ENCODE measurements at regions not wholly inside any gene's neighbourhood (a gene's known extent, or its start where the extent isn't known, plus 50 kb on each side); places are given as distances from the start of the nearest gene placed in this dataset.

DNA sequence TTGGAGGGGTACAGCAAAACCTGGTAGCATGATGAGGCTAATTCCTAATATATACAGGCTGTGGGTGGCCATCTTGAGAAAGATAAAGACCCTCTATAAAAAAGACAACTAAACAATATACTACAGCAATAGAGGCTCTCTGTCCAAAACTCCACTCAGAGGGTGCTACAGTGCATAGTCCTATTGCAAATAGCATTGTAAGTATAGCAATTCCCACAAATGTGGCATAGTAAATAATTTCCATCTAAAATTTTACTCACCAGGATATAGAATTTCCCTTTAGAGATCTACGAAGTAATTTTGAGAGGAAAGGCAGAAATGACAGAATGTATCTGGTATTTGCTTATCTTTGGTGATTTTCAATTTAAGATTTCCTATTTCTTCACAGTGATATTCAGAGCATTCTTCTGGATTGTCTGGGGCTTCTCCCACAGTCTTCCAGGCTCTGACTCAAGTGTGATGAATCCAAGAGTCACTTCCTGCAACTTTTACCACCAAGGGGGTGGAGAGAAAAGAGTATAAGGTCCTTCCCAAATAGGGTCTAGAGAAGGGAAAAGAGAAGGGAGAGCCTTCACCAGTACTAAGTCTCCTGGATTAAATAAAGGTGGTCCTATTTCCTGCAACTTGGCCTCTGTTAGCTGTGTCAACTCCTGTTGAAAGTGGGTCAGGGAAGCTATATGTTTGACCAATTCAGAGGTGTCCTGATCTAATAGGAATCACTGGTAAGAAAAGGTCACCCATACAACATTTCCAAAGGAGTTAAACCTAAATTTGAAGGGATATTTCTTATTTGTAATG lies 1054.7 kb upstream of the CNTN5 start:
- Histone ChIP-seq H3K36me3 (ENCODE audit: control insufficient read depth, insufficient read depth, low read length) (no peaks in the 10 kb centered on the region), H4K8ac (ENCODE audit: low read depth in 2 of 2, low read length in 2 of 2) (peak overlapping the region; percentile 89 to 99), H2AK5ac (ENCODE audit: low read depth, low read length) (peak overlapping the region; percentile 93; the same call in 1 of the 2 replicates), H3K14ac (replicated peaks; ENCODE audit: low read depth, low read length) (peak overlapping the region; percentile 99), H4K5ac (ENCODE audit: low read depth, low read length) (peak overlapping the region; percentile 88), H3K4me1 (ENCODE audit: control insufficient read depth, insufficient read depth, low read length) (peaks cover 17% of the 10 kb centered on the region), H3K27ac (ENCODE audit: insufficient read depth, low read length) (peak overlapping the region; percentile 76), H3K4me3 (ENCODE audit: insufficient read depth, low read depth, low read length) (no peak overlapping the region), H3K9me1 (ENCODE audit: insufficient read depth, low read length) (peaks cover 3% of the 10 kb centered on the region; the same call in 1 of the 2 replicates), H3K4ac (ENCODE audit: low read depth, low read length) (peak overlapping the region; percentile 97), H3K9me3 (ENCODE audit: control insufficient read depth, insufficient read depth, low read length) (no peaks in the 10 kb centered on the region), H2BK20ac (ENCODE audit: low read depth, low read length) (peak overlapping the region; percentile 99), H2BK5ac (ENCODE audit: low read depth, low read length, poor library complexity, severe bottlenecking) (peak overlapping the region; percentile 99), H3K23ac (ENCODE audit: low read depth, low read length) (peak overlapping the region; percentile 98), H2AK9ac (replicated peaks; ENCODE audit: low read depth, low read length, poor library complexity) (no peak overlapping the region), H2AFZ (replicated peaks; ENCODE audit: low read length, poor library complexity) (peak overlapping the region; percentile 73), H4K20me1 (ENCODE audit: insufficient read depth, low read length) (no peaks in the 10 kb centered on the region), H3K18ac (ENCODE audit: low read depth, low read length) (peak overlapping the region; percentile 99), H3K79me1 (ENCODE audit: low read depth in 1 of 2, low read length in 2 of 2) (no peaks in the 10 kb centered on the region), H2BK120ac (ENCODE audit: low read depth, low read length) (peak overlapping the region; percentile 99), H2BK15ac (ENCODE audit: low read depth, low read length) (peak overlapping the region; percentile 90), H3K56ac (ENCODE audit: extremely low read depth, insufficient read depth, low read length) (peak overlapping the region; percentile 91), H3K9ac (ENCODE audit: low read depth, low read length) (0 out of 2 replicates have a peak overlapping the region, but pooled peaks have one; percentile 4), H3K4me2 (ENCODE audit: low read depth, low read length) (peak overlapping the region; percentile 27; the same call in 1 of the 2 replicates), H4K91ac (ENCODE audit: insufficient read depth, low read depth, low read length) (peak overlapping the region; percentile 95), H3K27me3 (ENCODE audit: control insufficient read depth, insufficient read depth, low read length) (no peaks in the 10 kb centered on the region)
- CTCF ChIA-PET: no interaction called here
- in situ Hi-C loops (cut with MboI; ENCODE audit: low sequenced_read_pairs): no loop called here
- dilution Hi-C loops (cut with HindIII; ENCODE audit: low sequenced_read_pairs, unreplicated experiment): no loop called here
- DNase-seq (peak; percentile 98), ATAC-seq (ENCODE audit: low read depth) (peak; percentile 94)
- no TSS peak for BruUV-seq (replicated peaks)
- intact Hi-C loops (cut with micrococcal nuclease): no loop called here
- WGBS, 2 experiments (ENCODE audit: extremely low coverage in 2 of 2, insufficient read length in 1 of 2): no CpG with 5 or more reads among the region's 1 CpG
- POLR2A ChIA-PET (ENCODE audit: unreplicated experiment): no interaction called here
- TF ChIP-seq RFX5 (IDR thresholded peaks at IDR 0.05; ENCODE audit: low read depth, low read length) (no peak), ELK1 (IDR thresholded peaks at IDR 0.05; ENCODE audit: borderline replicate concordance, low read depth, low read length) (no peak), NFE2L2 (IDR thresholded peaks at IDR 0.05; ENCODE audit: low read depth, low read length) (no peak), SMC3 (IDR thresholded peaks at IDR 0.05; ENCODE audit: low read depth, low read length) (no peak), POLR2A (IDR thresholded peaks at IDR 0.05; ENCODE audit: low read depth, low read length) (peak; percentile 58), MAFK (IDR thresholded peaks at IDR 0.05; ENCODE audit: low read depth, low read length) (peak; percentile 47; the same call in 1 of the 2 replicates), MAZ (IDR thresholded peaks at IDR 0.05; ENCODE audit: borderline replicate concordance, low read depth, low read length) (peak; percentile 29; the same call in 1 of the 2 replicates), CEBPB (IDR thresholded peaks at IDR 0.05; ENCODE audit: low read depth, low read length) (peak; percentile 82; the same call in 1 of the 2 replicates), CHD1 (IDR thresholded peaks at IDR 0.05; ENCODE audit: low read depth, low read length) (no peak), RCOR1 (IDR thresholded peaks at IDR 0.05; ENCODE audit: insufficient replicate concordance, low read length) (no peak), CTCF (conservative IDR thresholded peaks at IDR 0.05; ENCODE audit: low read depth, low read length) (no peak), BHLHE40 (IDR thresholded peaks at IDR 0.05; ENCODE audit: low read depth, low read length) (no peak), FOS (IDR thresholded peaks at IDR 0.05; ENCODE audit: low read depth, low read length) (peak; percentile 92), RAD21 (IDR thresholded peaks at IDR 0.05; ENCODE audit: low read length) (peak; percentile 22), USF2 (IDR thresholded peaks at IDR 0.05; ENCODE audit: low read depth, low read length) (no peak)

All from IMR-90 (cell line).